ENCODE measurements at regions not wholly inside any gene's neighbourhood (a gene's known extent, or its start where the extent isn't known, plus 50 kb on each side); places are given as distances from the start of the nearest gene placed in this dataset.

GRCh38 chr9:107148216-107148615 lies 134.9 kb upstream of the RAD23B start:
- Histone ChIP-seq H3K9ac (ENCODE audit: low read length) (no peak overlapping the region), H3K4me2 (replicated peaks; ENCODE audit: low read depth, low read length, poor library complexity, severe bottlenecking) (no peak overlapping the region), H2AFZ (ENCODE audit: insufficient read depth, low read depth, low read length, poor library complexity, severe bottlenecking) (no peak overlapping the region), H4K20me1 (ENCODE audit: control insufficient read depth, insufficient read depth, low read length, poor library complexity, severe bottlenecking) (no peaks in the 10 kb centered on the region), H3K9me3 (ENCODE audit: control extremely low read depth in 1 of 3, control insufficient read depth in 2 of 3, insufficient read depth in 1 of 3, low read length in 2 of 3) (peaks cover 0 to 5% (median 0%) of the 10 kb centered on the region in 3 donors), H3K36me3 (replicated peaks in 1 of 2; ENCODE audit: control extremely low read depth in 1 of 2, control insufficient read depth in 1 of 2, extremely low read depth in 1 of 2, insufficient read depth in 2 of 2, low read length in 1 of 2) (no peaks in the 10 kb centered on the region), H3K27ac (ENCODE audit: low read length in 2 of 2) (no peak overlapping the region), H3K4me3 (ENCODE audit: control extremely low read depth in 1 of 5, extremely low read depth in 1 of 5, insufficient read depth in 1 of 5, low read depth in 2 of 5, low read length in 4 of 5) (no peak overlapping the region), H3K79me2 (ENCODE audit: control insufficient read depth, insufficient read depth, low read length) (no peaks in the 10 kb centered on the region), H3K4me1 (ENCODE audit: control insufficient read depth in 2 of 2, insufficient read depth in 2 of 2, low read length in 2 of 2) (no peaks in the 10 kb centered on the region), H3K27me3 (replicated peaks in 1 of 4; ENCODE audit: control extremely low read depth in 1 of 4, control insufficient read depth in 3 of 4, insufficient read depth in 4 of 4, low read length in 3 of 4) (peaks cover 0 to 8% (median 2%) of the 10 kb centered on the region in 4 experiments)
- H3K4me1 Mint-ChIP-seq: no peaks in the 10 kb centered on the region
- no peak overlapping the region for H3K27ac Mint-ChIP-seq
- CTCF ChIA-PET: interaction anchor here (0.6 kb wide), 1 partner anchor 11 kb away, joined by 3 read pairs; no protein-coding TSS in a partner anchor
- intact Hi-C loops (cut with micrococcal nuclease): no loop called here
- POLR2A ChIA-PET: no interaction called here
- H3K27me3 Mint-ChIP-seq: peaks cover 6% of the 10 kb centered on the region
- H3K4me3 Mint-ChIP-seq: no peak overlapping the region
- DNase-seq (no peak), ATAC-seq (ENCODE audit: low read depth) (no peak)
- peaks cover 3% of the 10 kb centered on the region for H3K9me3 Mint-ChIP-seq (ENCODE audit: insufficient read depth)
- TF ChIP-seq, protein P1, sequence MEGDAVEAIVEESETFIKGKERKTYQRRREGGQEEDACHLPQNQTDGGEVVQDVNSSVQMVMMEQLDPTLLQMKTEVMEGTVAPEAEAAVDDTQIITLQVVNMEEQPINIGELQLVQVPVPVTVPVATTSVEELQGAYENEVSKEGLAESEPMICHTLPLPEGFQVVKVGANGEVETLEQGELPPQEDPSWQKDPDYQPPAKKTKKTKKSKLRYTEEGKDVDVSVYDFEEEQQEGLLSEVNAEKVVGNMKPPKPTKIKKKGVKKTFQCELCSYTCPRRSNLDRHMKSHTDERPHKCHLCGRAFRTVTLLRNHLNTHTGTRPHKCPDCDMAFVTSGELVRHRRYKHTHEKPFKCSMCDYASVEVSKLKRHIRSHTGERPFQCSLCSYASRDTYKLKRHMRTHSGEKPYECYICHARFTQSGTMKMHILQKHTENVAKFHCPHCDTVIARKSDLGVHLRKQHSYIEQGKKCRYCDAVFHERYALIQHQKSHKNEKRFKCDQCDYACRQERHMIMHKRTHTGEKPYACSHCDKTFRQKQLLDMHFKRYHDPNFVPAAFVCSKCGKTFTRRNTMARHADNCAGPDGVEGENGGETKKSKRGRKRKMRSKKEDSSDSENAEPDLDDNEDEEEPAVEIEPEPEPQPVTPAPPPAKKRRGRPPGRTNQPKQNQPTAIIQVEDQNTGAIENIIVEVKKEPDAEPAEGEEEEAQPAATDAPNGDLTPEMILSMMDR (IDR thresholded peaks at IDR 0.05): no peak
- TF ChIP-seq EZH2 (IDR thresholded peaks at IDR 0.05; ENCODE audit: borderline replicate concordance, insufficient read depth, low read depth, low read length, poor library complexity, severe bottlenecking): no peak
- WGBS (ENCODE audit: insufficient coverage): 73% methylated on average over 1 of the region's 2 CpGs

- Histone ChIP-seq H3K27me3 (replicated peaks in 1 of 4; ENCODE audit: control extremely low read depth in 1 of 4, control insufficient read depth in 3 of 4, insufficient read depth in 4 of 4, low read length in 3 of 4) (peaks cover 0 to 11% (median 2%) of the 10 kb centered on the region in 4 experiments), H3K4me2 (replicated peaks; ENCODE audit: low read depth, low read length, poor library complexity, severe bottlenecking) (no peak overlapping the region), H3K4me3 (ENCODE audit: control extremely low read depth in 1 of 5, extremely low read depth in 1 of 5, insufficient read depth in 1 of 5, low read depth in 2 of 5, low read length in 4 of 5) (no peak overlapping the region), H3K9ac (ENCODE audit: low read length) (no peak overlapping the region), H3K27ac (ENCODE audit: low read length in 2 of 2) (no peak overlapping the region), H3K9me3 (ENCODE audit: control extremely low read depth in 1 of 3, control insufficient read depth in 2 of 3, insufficient read depth in 1 of 3, low read length in 2 of 3) (peaks cover 0 to 5% (median 0%) of the 10 kb centered on the region in 3 donors), H2AFZ (ENCODE audit: insufficient read depth, low read depth, low read length, poor library complexity, severe bottlenecking) (no peak overlapping the region), H3K79me2 (ENCODE audit: control insufficient read depth, insufficient read depth, low read length) (no peaks in the 10 kb centered on the region), H3K4me1 (ENCODE audit: control insufficient read depth in 2 of 2, insufficient read depth in 2 of 2, low read length in 2 of 2) (no peaks in the 10 kb centered on the region), H4K20me1 (ENCODE audit: control insufficient read depth, insufficient read depth, low read length, poor library complexity, severe bottlenecking) (no peaks in the 10 kb centered on the region), H3K36me3 (replicated peaks in 1 of 2; ENCODE audit: control extremely low read depth in 1 of 2, control insufficient read depth in 1 of 2, extremely low read depth in 1 of 2, insufficient read depth in 2 of 2, low read length in 1 of 2) (no peaks in the 10 kb centered on the region)
- Mint-ChIP-seq H3K4me1 (no peaks in the 10 kb centered on the region), H3K27me3 (peaks cover 6% of the 10 kb centered on the region), H3K27ac (no peak overlapping the region), H3K9me3 (ENCODE audit: insufficient read depth) (peaks cover 3% of the 10 kb centered on the region), H3K4me3 (no peak overlapping the region)
- ChIA-PET POLR2A (no interaction called here), CTCF (interaction anchor here (0.6 kb wide), 1 partner anchor 31 kb away, joined by 3 read pairs; no protein-coding TSS in a partner anchor)
- intact Hi-C loops (cut with micrococcal nuclease): no loop called here
- WGBS (ENCODE audit: insufficient coverage): 63% methylated on average over 1 of the region's 2 CpGs
- TF ChIP-seq EZH2 (IDR thresholded peaks at IDR 0.05; ENCODE audit: borderline replicate concordance, insufficient read depth, low read depth, low read length, poor library complexity, severe bottlenecking): no peak
- TF ChIP-seq, protein P1 (IDR thresholded peaks at IDR 0.05): no peak
- no peak for ATAC-seq (ENCODE audit: low read depth)
- no peak for DNase-seq
Measured at GRCh38 chr9:107149756-107150155, 133.3 kb upstream of the RAD23B start.
